ENCODE measurements at regions not wholly inside any gene's neighbourhood (a gene's known extent, or its start where the extent isn't known, plus 50 kb on each side); places are given as distances from the start of the nearest gene placed in this dataset.

DNA sequence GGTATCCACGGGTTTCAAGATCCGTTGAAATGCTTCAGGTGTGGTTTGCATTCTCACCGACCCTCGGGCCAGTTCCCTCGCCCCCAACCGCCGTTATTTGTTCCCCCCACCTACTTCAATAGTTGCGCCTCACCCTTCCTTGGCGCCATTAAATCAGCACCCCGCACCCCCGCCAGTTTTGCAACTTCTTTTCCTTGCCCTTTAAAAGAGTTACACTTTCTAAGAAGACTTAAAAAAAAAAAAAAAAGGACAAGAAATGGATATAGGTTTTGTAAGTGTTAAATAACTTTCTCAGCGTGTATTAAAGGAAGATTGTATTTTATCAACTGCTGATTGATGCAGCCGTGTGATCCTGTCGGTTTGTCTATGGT lies 87.2 kb downstream of the NR2F2 start (continued):
- TF ChIP-seq NFRKB (IDR thresholded peaks at IDR 0.05; ENCODE audit: low read depth), result no peak
- TF ChIP-seq MCM2 (IDR thresholded peaks at IDR 0.05; ENCODE audit: low read depth), result no peak
- no peak for TF ChIP-seq CTCFL (IDR thresholded peaks at IDR 0.05; ENCODE audit: borderline replicate concordance, insufficient read depth, low read depth, low read length, poor library complexity, severe bottlenecking)
- TF ChIP-seq TAF1 (IDR thresholded peaks at IDR 0.05; ENCODE audit: control insufficient read depth, extremely low read depth, insufficient read depth, low read length, severe bottlenecking), result no peak
- TF ChIP-seq, protein P1, sequence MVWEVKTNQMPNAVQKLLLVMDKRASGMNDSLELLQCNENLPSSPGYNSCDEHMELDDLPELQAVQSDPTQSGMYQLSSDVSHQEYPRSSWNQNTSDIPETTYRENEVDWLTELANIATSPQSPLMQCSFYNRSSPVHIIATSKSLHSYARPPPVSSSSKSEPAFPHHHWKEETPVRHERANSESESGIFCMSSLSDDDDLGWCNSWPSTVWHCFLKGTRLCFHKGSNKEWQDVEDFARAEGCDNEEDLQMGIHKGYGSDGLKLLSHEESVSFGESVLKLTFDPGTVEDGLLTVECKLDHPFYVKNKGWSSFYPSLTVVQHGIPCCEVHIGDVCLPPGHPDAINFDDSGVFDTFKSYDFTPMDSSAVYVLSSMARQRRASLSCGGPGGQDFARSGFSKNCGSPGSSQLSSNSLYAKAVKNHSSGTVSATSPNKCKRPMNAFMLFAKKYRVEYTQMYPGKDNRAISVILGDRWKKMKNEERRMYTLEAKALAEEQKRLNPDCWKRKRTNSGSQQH (CRISPR knock-in tag; IDR thresholded peaks at IDR 0.05), result no peak
- TF ChIP-seq CREBBP (IDR thresholded peaks at IDR 0.05; ENCODE audit: low read depth, low read length), result no peak
- TF ChIP-seq, protein P2, sequence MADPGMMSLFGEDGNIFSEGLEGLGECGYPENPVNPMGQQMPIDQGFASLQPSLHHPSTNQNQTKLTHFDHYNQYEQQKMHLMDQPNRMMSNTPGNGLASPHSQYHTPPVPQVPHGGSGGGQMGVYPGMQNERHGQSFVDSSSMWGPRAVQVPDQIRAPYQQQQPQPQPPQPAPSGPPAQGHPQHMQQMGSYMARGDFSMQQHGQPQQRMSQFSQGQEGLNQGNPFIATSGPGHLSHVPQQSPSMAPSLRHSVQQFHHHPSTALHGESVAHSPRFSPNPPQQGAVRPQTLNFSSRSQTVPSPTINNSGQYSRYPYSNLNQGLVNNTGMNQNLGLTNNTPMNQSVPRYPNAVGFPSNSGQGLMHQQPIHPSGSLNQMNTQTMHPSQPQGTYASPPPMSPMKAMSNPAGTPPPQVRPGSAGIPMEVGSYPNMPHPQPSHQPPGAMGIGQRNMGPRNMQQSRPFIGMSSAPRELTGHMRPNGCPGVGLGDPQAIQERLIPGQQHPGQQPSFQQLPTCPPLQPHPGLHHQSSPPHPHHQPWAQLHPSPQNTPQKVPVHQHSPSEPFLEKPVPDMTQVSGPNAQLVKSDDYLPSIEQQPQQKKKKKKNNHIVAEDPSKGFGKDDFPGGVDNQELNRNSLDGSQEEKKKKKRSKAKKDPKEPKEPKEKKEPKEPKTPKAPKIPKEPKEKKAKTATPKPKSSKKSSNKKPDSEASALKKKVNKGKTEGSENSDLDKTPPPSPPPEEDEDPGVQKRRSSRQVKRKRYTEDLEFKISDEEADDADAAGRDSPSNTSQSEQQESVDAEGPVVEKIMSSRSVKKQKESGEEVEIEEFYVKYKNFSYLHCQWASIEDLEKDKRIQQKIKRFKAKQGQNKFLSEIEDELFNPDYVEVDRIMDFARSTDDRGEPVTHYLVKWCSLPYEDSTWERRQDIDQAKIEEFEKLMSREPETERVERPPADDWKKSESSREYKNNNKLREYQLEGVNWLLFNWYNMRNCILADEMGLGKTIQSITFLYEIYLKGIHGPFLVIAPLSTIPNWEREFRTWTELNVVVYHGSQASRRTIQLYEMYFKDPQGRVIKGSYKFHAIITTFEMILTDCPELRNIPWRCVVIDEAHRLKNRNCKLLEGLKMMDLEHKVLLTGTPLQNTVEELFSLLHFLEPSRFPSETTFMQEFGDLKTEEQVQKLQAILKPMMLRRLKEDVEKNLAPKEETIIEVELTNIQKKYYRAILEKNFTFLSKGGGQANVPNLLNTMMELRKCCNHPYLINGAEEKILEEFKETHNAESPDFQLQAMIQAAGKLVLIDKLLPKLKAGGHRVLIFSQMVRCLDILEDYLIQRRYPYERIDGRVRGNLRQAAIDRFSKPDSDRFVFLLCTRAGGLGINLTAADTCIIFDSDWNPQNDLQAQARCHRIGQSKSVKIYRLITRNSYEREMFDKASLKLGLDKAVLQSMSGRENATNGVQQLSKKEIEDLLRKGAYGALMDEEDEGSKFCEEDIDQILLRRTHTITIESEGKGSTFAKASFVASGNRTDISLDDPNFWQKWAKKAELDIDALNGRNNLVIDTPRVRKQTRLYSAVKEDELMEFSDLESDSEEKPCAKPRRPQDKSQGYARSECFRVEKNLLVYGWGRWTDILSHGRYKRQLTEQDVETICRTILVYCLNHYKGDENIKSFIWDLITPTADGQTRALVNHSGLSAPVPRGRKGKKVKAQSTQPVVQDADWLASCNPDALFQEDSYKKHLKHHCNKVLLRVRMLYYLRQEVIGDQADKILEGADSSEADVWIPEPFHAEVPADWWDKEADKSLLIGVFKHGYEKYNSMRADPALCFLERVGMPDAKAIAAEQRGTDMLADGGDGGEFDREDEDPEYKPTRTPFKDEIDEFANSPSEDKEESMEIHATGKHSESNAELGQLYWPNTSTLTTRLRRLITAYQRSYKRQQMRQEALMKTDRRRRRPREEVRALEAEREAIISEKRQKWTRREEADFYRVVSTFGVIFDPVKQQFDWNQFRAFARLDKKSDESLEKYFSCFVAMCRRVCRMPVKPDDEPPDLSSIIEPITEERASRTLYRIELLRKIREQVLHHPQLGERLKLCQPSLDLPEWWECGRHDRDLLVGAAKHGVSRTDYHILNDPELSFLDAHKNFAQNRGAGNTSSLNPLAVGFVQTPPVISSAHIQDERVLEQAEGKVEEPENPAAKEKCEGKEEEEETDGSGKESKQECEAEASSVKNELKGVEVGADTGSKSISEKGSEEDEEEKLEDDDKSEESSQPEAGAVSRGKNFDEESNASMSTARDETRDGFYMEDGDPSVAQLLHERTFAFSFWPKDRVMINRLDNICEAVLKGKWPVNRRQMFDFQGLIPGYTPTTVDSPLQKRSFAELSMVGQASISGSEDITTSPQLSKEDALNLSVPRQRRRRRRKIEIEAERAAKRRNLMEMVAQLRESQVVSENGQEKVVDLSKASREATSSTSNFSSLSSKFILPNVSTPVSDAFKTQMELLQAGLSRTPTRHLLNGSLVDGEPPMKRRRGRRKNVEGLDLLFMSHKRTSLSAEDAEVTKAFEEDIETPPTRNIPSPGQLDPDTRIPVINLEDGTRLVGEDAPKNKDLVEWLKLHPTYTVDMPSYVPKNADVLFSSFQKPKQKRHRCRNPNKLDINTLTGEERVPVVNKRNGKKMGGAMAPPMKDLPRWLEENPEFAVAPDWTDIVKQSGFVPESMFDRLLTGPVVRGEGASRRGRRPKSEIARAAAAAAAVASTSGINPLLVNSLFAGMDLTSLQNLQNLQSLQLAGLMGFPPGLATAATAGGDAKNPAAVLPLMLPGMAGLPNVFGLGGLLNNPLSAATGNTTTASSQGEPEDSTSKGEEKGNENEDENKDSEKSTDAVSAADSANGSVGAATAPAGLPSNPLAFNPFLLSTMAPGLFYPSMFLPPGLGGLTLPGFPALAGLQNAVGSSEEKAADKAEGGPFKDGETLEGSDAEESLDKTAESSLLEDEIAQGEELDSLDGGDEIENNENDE (IDR thresholded peaks at IDR 0.05; ENCODE audit: low read depth, low read length), result no peak
- no peak for TF ChIP-seq ZNF347 (CRISPR knock-in tag; IDR thresholded peaks at IDR 0.05; ENCODE audit: low read depth)
- TF ChIP-seq SRSF3 (IDR thresholded peaks at IDR 0.05; ENCODE audit: insufficient read depth, low read length), result no peak
- no peak for TF ChIP-seq NCOR1 (IDR thresholded peaks at IDR 0.05)
- peak; percentile 41 for TF ChIP-seq CBX2 (IDR thresholded peaks at IDR 0.05; ENCODE audit: insufficient read depth, low read length, poor library complexity, severe bottlenecking)
- no peak for TF ChIP-seq CREM (IDR thresholded peaks at IDR 0.05; ENCODE audit: low read depth)
- TF ChIP-seq KDM1A (IDR thresholded peaks at IDR 0.05), result no peak

Data from K562 (cell line).